ENCODE measurements at regions not wholly inside any gene's neighbourhood (a gene's known extent, or its start where the extent isn't known, plus 50 kb on each side); places are given as distances from the start of the nearest gene placed in this dataset.

DNA sequence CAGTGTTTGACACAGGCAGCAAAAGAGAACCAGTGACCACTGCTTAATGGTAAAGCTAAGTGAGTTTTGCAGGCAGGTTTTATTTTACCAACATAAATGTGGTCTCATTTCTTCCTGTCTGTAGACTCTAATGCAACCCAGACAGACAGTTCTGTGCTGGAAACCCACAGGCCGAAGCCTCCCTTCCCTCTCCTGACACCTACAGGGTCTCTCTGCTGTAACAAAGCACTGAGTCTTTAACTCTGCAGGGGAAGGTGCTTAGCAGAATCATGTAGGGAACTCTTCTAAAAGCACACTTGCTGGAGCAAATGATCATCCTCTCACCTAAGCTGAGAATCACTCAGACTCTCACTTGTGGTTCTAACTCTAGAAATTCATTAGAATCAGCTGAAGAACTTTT is 200.3 kb downstream of the KBTBD8 start:
- TF ChIP-seq ZNF76 (CRISPR knock-in tag; IDR thresholded peaks at IDR 0.05; ENCODE audit: borderline replicate concordance) = no peak
- TF ChIP-seq BHLHE40 (IDR thresholded peaks at IDR 0.05; ENCODE audit: low read length) = no peak
- no peak for TF ChIP-seq ZBTB8A (IDR thresholded peaks at IDR 0.05; ENCODE audit: partially characterized antibody)
- intact Hi-C loops (cut with micrococcal nuclease) = no loop called here
- Histone ChIP-seq H4K20me1 (replicated peaks; ENCODE audit: control insufficient read depth, insufficient read depth, low read length) (no peaks in the 10 kb centered on the region), H3K36me3 (ENCODE audit: control insufficient read depth, insufficient read depth, low read length) (no peaks in the 10 kb centered on the region), H3K4me2 (ENCODE audit: insufficient read depth, low read length) (no peak overlapping the region), H3K27me3 (ENCODE audit: control insufficient read depth in 2 of 2, insufficient read depth in 2 of 2, low read length in 2 of 2) (no peaks in the 10 kb centered on the region), H3K4me1 (replicated peaks in 1 of 2; ENCODE audit: control insufficient read depth in 2 of 2, insufficient read depth in 2 of 2, low read length in 2 of 2) (no peaks in the 10 kb centered on the region), H3K9me1 (ENCODE audit: control insufficient read depth, insufficient read depth, low read length) (no peaks in the 10 kb centered on the region), H2AFZ (ENCODE audit: low read depth, low read length) (no peak overlapping the region), H3K27ac (ENCODE audit: extremely low read depth, low read depth, low read length) (no peak overlapping the region), H3K4me3 (no peak overlapping the region), H3K79me2 (ENCODE audit: control insufficient read depth, insufficient read depth, low read length) (no peaks in the 10 kb centered on the region), H3K9ac (ENCODE audit: insufficient read depth in 1 of 2, low read depth in 2 of 2, low read length in 2 of 2) (no peak overlapping the region), H3K9me3 (replicated peaks; ENCODE audit: control insufficient read depth, insufficient read depth, low read depth, low read length) (no peaks in the 10 kb centered on the region)
- in situ Hi-C loops (cut with MboI) = no loop called here
- WGBS (ENCODE audit: insufficient coverage, low coverage, missing lambda C conversion rate) = 0% methylated on average over 1 of the region's 1 CpG
- CTCF ChIA-PET (ENCODE audit: low intra/inter-chr PET ratio) = no interaction called here
- no peak for FAIRE-seq
- POLR2A ChIA-PET = interaction anchor here (0.6 kb wide), 1 partner anchor 33 kb away, joined by 3 read pairs; no protein-coding TSS in a partner anchor
- DNase-seq (ENCODE audit: extremely low read depth in 1 of 4, low spot score in 3 of 4) = no peak
- no TSS peak for BruUV-seq (replicated peaks)
- ATAC-seq = no peak

DNA sequence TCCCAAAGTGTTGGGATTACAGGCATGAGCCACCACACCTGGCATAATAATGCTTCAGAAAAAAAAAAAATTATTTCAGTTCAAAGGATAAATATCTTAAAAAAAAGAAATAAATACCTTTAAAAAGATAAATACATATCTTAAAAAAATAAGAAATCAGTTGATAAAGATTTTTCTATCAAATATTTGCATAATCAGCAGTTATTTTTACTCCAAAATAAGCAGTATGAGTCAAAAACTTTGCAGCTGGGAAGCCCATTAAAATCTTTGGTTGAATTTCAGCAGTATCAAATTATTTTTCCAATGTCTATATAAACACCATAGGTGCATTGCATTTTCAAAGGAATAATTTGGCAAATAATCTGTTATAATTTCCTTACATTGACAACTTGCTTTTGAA is 202.5 kb downstream of the KBTBD8 start:
- no peak for ATAC-seq
- Histone ChIP-seq H3K4me3 (no peak overlapping the region), H2AFZ (ENCODE audit: low read depth, low read length) (no peak overlapping the region), H3K36me3 (ENCODE audit: control insufficient read depth, insufficient read depth, low read length) (no peaks in the 10 kb centered on the region), H4K20me1 (replicated peaks; ENCODE audit: control insufficient read depth, insufficient read depth, low read length) (no peaks in the 10 kb centered on the region), H3K27me3 (ENCODE audit: control insufficient read depth in 2 of 2, insufficient read depth in 2 of 2, low read length in 2 of 2) (no peaks in the 10 kb centered on the region), H3K27ac (ENCODE audit: extremely low read depth, low read depth, low read length) (no peak overlapping the region), H3K4me1 (replicated peaks in 1 of 2; ENCODE audit: control insufficient read depth in 2 of 2, insufficient read depth in 2 of 2, low read length in 2 of 2) (no peaks in the 10 kb centered on the region), H3K9me3 (replicated peaks; ENCODE audit: control insufficient read depth, insufficient read depth, low read depth, low read length) (no peaks in the 10 kb centered on the region), H3K4me2 (ENCODE audit: insufficient read depth, low read length) (no peak overlapping the region), H3K9me1 (ENCODE audit: control insufficient read depth, insufficient read depth, low read length) (no peaks in the 10 kb centered on the region), H3K9ac (ENCODE audit: insufficient read depth in 1 of 2, low read depth in 2 of 2, low read length in 2 of 2) (no peak overlapping the region), H3K79me2 (ENCODE audit: control insufficient read depth, insufficient read depth, low read length) (no peaks in the 10 kb centered on the region)
- no peak for FAIRE-seq
- intact Hi-C loops (cut with micrococcal nuclease) (no loop called here), in situ Hi-C loops (cut with MboI) (no loop called here)
- ChIA-PET CTCF (ENCODE audit: low intra/inter-chr PET ratio) (no interaction called here), POLR2A (no interaction called here)
- BruUV-seq (replicated peaks) = no TSS peak
- no peak for DNase-seq (ENCODE audit: extremely low read depth in 1 of 4, low spot score in 3 of 4)
- TF ChIP-seq PCBP2 (IDR thresholded peaks at IDR 0.05; ENCODE audit: low read depth, low read length, poor library complexity, severe bottlenecking) (no peak), MAFK (IDR thresholded peaks at IDR 0.05; ENCODE audit: low read length) (peak; percentile 71; the same call in 1 of the 2 replicates), MAFF (IDR thresholded peaks at IDR 0.05; ENCODE audit: low read length) (peak; percentile 65; the same call in 1 of the 2 replicates), ZEB2 (IDR thresholded peaks at IDR 0.05) (no peak), NFE2 (IDR thresholded peaks at IDR 0.05; ENCODE audit: low read depth) (no peak), ZNF316 (IDR thresholded peaks at IDR 0.05) (peak; percentile 75), C11orf30 (IDR thresholded peaks at IDR 0.05; ENCODE audit: low read depth) (peak; percentile 47; the same call in 1 of the 2 replicates), MTA2 (IDR thresholded peaks at IDR 0.05; ENCODE audit: low read depth) (no peak)
- TF ChIP-seq, protein P1, sequence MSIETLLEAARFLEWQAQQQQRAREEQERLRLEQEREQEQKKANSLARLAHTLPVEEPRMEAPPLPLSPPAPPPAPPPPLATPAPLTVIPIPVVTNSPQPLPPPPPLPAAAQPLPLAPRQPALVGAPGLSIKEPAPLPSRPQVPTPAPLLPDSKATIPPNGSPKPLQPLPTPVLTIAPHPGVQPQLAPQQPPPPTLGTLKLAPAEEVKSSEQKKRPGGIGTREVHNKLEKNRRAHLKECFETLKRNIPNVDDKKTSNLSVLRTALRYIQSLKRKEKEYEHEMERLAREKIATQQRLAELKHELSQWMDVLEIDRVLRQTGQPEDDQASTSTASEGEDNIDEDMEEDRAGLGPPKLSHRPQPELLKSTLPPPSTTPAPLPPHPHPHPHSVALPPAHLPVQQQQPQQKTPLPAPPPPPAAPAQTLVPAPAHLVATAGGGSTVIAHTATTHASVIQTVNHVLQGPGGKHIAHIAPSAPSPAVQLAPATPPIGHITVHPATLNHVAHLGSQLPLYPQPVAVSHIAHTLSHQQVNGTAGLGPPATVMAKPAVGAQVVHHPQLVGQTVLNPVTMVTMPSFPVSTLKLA (conservative IDR thresholded peaks at IDR 0.05) = no peak
